ENCODE measurements at regions not wholly inside any gene's neighbourhood (a gene's known extent, or its start where the extent isn't known, plus 50 kb on each side); places are given as distances from the start of the nearest gene placed in this dataset.

DNA sequence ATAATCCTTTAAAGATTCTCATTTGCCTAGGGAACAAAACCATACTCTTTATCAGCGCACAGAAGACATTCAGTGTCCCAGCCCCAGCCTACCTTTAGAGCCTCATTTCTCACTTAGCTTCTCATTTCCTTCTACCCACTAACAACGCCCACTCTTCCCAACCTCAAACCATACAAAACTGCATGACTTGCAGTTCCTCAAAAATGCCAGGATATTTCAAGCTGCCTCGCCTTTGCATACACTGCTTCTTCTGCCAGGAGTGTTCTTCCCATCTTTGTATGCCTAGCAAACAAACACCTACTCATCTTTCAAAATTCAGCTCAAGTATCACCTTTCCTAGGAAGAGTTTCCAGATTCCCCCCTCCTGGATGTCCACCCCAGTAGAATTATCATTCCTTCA lies 129.9 kb upstream of the ADGRL3 start:
- DNase-seq = no peak
- in situ Hi-C loops (cut with HindIII; ENCODE audit: low pct_ligation_motif_present, low pct_unique_long_range_greater_than_20kb, low sequenced_read_pairs) = no loop called here

DNA sequence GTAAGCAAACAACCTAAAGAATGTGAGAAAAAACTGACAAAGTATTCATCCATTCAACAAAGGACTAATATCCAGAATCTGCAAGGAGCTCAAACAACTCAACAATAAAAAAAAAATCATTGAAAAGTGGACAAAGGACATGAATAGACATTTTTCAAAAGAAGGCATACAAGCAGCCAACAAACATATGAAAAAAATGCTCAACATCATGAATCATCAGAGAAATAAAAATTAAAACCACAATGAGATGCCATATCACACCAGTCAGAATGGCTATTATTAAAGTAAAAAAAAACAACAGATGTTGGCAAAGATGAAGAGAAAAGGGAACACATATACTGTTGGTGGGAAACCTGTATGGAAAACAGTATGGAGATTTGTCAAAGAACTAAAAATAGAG lies 120.7 kb upstream of the ADGRL3 start:
- in situ Hi-C loops (cut with HindIII; ENCODE audit: low pct_ligation_motif_present, low pct_unique_long_range_greater_than_20kb, low sequenced_read_pairs) = no loop called here
- no peak for DNase-seq

DNA sequence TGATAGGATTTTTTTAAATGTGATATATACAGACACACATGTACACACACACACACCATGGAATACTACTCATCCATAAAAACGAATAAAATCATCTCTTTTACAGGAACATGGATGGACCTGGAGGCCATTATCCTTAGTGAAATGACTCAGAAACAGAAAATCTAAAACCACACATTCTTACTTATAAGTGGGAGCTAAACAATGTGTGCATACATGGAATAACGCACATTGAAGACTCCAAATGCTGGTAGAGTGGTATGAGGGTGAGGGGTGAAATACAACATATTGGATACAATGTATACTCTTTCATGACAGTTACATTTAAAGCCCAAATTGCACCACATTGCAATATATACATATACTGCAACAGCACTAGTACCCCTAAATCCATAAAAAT lies 120.2 kb upstream of the ADGRL3 start:
- in situ Hi-C loops (cut with HindIII; ENCODE audit: low pct_ligation_motif_present, low pct_unique_long_range_greater_than_20kb, low sequenced_read_pairs) = no loop called here
- no peak for DNase-seq

DNA sequence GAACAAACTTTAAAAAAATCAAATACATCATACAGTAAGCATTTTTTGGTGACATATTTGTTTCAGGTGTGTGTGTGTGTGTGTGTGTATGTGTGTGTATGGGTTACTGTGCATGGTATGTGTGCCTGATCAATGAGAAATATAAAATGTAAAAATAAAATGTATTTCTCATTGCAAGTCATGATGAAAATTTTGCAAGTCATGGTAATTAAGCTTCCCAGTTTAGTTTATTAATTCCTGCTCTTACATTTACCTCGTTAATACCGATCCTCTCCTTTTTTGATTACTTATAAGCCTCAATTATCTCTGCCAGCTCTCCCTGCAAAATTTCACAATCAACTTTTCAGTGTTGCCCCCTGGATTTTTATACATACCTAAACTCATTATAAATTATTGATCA lies 114.6 kb upstream of the ADGRL3 start:
- DNase-seq = no peak
- in situ Hi-C loops (cut with HindIII; ENCODE audit: low pct_ligation_motif_present, low pct_unique_long_range_greater_than_20kb, low sequenced_read_pairs) = no loop called here

DNA sequence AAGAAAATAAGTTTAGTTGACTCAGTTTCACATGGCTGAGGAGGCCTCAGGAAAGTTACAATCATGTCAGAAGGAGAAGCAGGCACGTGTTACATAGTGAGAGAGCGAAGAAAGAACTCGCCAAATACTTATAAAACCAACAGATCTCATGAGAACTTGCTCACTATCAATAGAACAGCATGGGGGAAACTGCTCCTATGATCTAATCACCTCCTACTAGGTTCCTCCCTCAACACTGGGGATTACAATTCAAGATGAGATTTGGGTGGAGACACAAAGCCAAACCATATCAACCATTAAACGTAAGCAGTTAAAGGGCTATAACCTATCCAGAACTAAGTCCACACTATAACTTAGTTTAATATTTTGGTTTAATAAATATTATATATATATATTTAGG lies 113.8 kb upstream of the ADGRL3 start:
- no peak for DNase-seq
- in situ Hi-C loops (cut with HindIII; ENCODE audit: low pct_ligation_motif_present, low pct_unique_long_range_greater_than_20kb, low sequenced_read_pairs) = no loop called here

DNA sequence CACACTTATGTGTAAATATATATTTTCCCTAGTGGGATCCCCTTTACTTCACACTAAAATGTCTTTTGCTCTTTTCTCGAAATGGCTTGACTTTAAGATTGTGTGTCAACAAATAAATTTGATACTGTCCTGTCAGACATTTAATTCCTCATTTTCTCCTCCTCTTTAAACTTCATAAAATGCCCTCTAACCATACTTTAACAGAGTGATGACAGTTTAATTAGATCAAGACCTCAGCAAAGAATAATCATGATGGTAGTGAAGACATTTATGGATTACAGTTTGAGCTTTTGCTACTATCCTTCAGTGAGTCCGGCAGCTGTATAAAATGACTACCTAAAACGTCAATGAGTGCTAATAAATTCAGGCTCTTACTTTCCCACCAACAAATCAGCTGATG lies 113.1 kb upstream of the ADGRL3 start:
- DNase-seq = no peak
- in situ Hi-C loops (cut with HindIII; ENCODE audit: low pct_ligation_motif_present, low pct_unique_long_range_greater_than_20kb, low sequenced_read_pairs) = no loop called here

DNA sequence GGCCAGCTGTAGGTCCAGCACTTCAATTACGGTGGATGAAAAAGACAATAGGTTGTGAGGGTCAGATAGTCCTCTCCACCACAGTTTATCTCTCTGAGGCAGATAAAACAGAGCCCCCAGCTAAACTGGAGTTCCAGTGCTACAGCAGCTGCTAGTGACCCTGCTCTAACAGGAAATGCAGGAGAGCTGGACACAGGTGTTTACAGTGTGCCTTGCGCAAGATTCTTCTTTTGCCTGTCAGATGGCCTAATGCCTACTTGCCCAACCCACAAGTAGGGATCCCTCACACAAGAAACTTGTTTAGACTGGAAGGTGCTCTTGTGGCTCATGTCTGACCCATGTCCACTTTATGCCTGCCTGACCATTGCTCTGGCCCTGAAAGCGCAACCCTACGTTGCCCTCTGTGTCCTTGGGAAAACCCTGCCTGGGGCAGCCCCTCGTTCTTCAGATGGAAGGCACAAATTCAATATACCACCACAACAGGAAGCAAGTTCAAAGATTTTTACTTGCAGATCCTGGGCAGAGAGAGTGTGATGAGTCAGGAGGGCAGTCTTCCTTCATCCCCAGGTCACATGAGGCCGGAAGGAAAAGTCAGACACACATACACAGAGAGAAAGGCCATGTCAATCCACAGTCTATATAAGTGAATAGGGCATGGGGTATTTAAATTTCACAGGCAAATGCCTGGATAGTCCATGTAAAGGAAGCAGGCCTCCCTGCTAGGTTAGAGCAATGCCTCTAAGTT lies 105.1 kb upstream of the ADGRL3 start:
- DNase-seq = no peak
- in situ Hi-C loops (cut with HindIII; ENCODE audit: low pct_ligation_motif_present, low pct_unique_long_range_greater_than_20kb, low sequenced_read_pairs) = no loop called here

DNA sequence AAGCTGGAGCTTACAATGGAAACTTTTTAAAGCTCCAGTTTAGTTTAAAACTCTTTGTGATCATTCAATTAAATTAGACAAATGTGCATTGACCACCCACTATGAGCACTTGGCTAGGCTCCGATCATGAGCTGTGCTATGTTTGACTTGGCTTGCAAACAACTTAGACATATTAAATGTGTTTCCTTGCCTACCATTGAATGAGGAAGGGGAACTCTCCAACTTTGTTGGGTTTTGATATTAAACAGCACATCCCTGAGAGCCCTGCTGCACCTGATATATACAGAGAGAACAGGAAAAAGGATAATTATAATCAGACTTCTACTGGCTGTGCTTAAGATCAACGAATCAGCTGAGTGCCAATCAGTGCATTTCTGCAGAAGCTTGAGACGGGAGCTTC lies 71.4 kb upstream of the ADGRL3 start:
- DNase-seq = no peak
- in situ Hi-C loops (cut with HindIII; ENCODE audit: low pct_ligation_motif_present, low pct_unique_long_range_greater_than_20kb, low sequenced_read_pairs) = no loop called here

DNA sequence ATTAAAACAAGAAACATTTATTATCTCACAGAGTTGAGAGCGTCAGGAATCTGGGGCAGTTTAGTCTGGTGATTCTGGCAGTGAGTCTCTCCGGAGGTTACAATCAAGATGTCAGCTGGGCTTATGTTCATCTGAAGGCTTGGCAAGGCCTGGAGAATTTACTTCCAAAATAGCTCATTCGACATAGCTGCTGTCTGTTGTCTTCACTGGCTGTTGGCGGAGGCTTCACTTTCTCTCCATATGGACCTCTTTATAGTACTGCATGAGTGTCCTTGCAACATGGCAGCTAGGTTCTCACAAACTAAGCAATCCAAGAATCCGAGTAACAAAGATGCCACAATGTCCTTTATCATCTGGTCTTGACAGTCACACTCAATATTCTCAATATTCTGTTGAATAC lies 70.2 kb upstream of the ADGRL3 start:
- in situ Hi-C loops (cut with HindIII; ENCODE audit: low pct_ligation_motif_present, low pct_unique_long_range_greater_than_20kb, low sequenced_read_pairs) = no loop called here
- DNase-seq = no peak

DNA sequence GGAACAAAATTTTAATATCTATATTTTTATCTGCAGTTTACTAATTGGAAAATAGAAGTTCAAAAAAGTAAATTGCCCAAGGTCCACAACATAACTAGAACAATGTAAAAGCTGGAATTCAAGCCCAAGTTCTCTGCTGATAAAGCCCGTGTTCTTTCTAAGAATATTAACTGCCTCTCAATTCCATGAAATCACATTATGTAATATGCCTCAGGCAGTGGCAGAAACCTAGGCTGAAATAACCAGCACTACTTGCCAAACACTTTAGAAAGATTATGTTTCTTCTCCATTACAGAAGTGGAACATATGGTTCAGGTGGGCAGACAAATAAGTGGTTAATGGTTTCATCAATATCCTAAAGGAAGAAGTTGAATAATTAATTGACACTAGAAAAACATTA lies 56.7 kb upstream of the ADGRL3 start:
- no peak for DNase-seq
- in situ Hi-C loops (cut with HindIII; ENCODE audit: low pct_ligation_motif_present, low pct_unique_long_range_greater_than_20kb, low sequenced_read_pairs) = no loop called here

DNA sequence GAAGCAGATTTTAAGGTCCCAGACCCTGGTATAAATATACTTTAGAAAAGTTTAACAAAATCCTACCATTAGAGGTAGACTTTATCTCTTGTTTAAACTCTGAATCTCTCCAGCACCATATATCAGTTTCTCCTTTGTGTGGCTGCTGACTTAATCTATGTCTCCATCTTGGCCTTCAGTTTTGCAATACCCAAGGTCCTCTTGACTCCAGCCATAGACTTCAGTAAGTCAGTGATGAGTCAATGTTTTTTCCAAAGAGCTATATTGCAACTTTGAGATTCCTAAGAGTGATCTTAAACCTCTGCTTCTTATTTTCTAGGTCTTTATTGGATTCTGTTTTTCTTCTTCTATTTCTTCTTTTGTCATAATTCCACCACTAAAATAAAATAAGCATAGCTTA lies 50.8 kb upstream of the ADGRL3 start:
- no peak for DNase-seq
- in situ Hi-C loops (cut with HindIII; ENCODE audit: low pct_ligation_motif_present, low pct_unique_long_range_greater_than_20kb, low sequenced_read_pairs) = no loop called here

All from ACHN (cell line).